GM12892 (cell line): ENCODE measurements at regions not wholly inside any gene's neighbourhood (a gene's known extent, or its start where the extent isn't known, plus 50 kb on each side); places are given as distances from the start of the nearest gene placed in this dataset.

Experiments
- DNase-seq: peaks from one replicate; pipeline ENCODE4 v3.0.0; 2011; ENCODE audit not compliant: insufficient read length
- FAIRE-seq: peaks from 2 replicates; lab custom pipeline; 2011; peaks lifted over from hg19 to GRCh38; lab: Jason Lieb, UNC
- POLR2A ChIP-seq: IDR thresholded peaks from 2 replicates; pipeline ENCODE4 v1.6.1; 2011; ENCODE audit warnings: low read depth, low read length, control low read depth
- POLR2AphosphoS5 ChIP-seq: IDR thresholded peaks from 2 replicates; pipeline ENCODE4 v1.6.1; 2011; ENCODE audit warnings: low read depth, low read length, control low read depth
- TAF1 ChIP-seq: IDR thresholded peaks from 2 replicates; pipeline ENCODE4 v1.6.1; 2011; ENCODE audit warnings: low read depth, mild to moderate bottlenecking, control low read depth, low read length, borderline replicate concordance

GRCh38 chr20:24805456-24806238 is 143.4 kb upstream of the CST7 start:
- DNase-seq (no peak), FAIRE-seq (no peak)
- TF ChIP-seq POLR2AphosphoS5 (no peak), TAF1 (no peak), POLR2A (no peak)

GRCh38 chr20:24806705-24807676 is 142.1 kb upstream of the CST7 start:
- FAIRE-seq (no peak), DNase-seq (no peak)
- TF ChIP-seq TAF1 (no peak), POLR2A (no peak), POLR2AphosphoS5 (no peak)

GRCh38 chr20:24808616-24809015 is 140.5 kb upstream of the CST7 start:
- DNase-seq (no peak), FAIRE-seq (no peak)
- no peak for TF ChIP-seq POLR2A
- TF ChIP-seq TAF1, result no peak
- TF ChIP-seq POLR2AphosphoS5, result no peak

- no peak for DNase-seq
- no peak for FAIRE-seq
- TF ChIP-seq POLR2AphosphoS5 (no peak), TAF1 (no peak), POLR2A (no peak)
Observed at GRCh38 chr20:24809606-24810005, 139.5 kb upstream of the CST7 start.

- no peak for FAIRE-seq
- TF ChIP-seq POLR2A (no peak), TAF1 (no peak), POLR2AphosphoS5 (no peak)
- DNase-seq, result no peak
Observed at GRCh38 chr20:24810676-24811407, 138.2 kb upstream of the CST7 start.

GRCh38 chr20:24812373-24812772 is 136.7 kb upstream of the CST7 start:
- DNase-seq (no peak), FAIRE-seq (no peak)
- TF ChIP-seq POLR2A (no peak), POLR2AphosphoS5 (no peak), TAF1 (no peak)

GRCh38 chr20:24813080-24813479 is 136.0 kb upstream of the CST7 start:
- FAIRE-seq, result no peak
- no peak for TF ChIP-seq POLR2A
- no peak for TF ChIP-seq TAF1
- TF ChIP-seq POLR2AphosphoS5, result no peak; the same call in 1 of the 2 replicates
- DNase-seq, result no peak

GRCh38 chr20:24813496-24813895 is 135.6 kb upstream of the CST7 start:
- FAIRE-seq (no peak), DNase-seq (no peak)
- TF ChIP-seq TAF1 (no peak), POLR2AphosphoS5 (no peak), POLR2A (no peak)

- DNase-seq (no peak), FAIRE-seq (no peak)
- TF ChIP-seq POLR2A, result no peak
- TF ChIP-seq POLR2AphosphoS5, result no peak
- TF ChIP-seq TAF1, result no peak
Observed at GRCh38 chr20:24813936-24814335, 135.1 kb upstream of the CST7 start.

- TF ChIP-seq TAF1 (no peak), POLR2AphosphoS5 (no peak), POLR2A (no peak)
- FAIRE-seq (no peak), DNase-seq (no peak)
Observed at GRCh38 chr20:24814556-24815195, 134.4 kb upstream of the CST7 start.
